ENCODE measurements at regions not wholly inside any gene's neighbourhood (a gene's known extent, or its start where the extent isn't known, plus 50 kb on each side); places are given as distances from the start of the nearest gene placed in this dataset.

GRCh38 chr16:74030000-74030706 lies 266.5 kb upstream of the PSMD7 start:
- no peak for DNase-seq

GRCh38 chr16:74029115-74029792 lies 267.4 kb upstream of the PSMD7 start:
- no peak for DNase-seq

- DNase-seq: no peak
Measured at GRCh38 chr16:74026373-74027281, 270.0 kb upstream of the PSMD7 start.

- no peak for DNase-seq
Measured at GRCh38 chr16:74024953-74025352, 271.7 kb upstream of the PSMD7 start.

- no peak for DNase-seq
Measured at GRCh38 chr16:74020095-74020670, 276.4 kb upstream of the PSMD7 start.

GRCh38 chr16:74019612-74020011 lies 277.0 kb upstream of the PSMD7 start:
- no peak for DNase-seq

GRCh38 chr16:74015953-74016352 lies 280.7 kb upstream of the PSMD7 start:
- no peak for DNase-seq

- DNase-seq: no peak
Measured at GRCh38 chr16:73998707-73999106, 297.9 kb upstream of the PSMD7 start.

GRCh38 chr16:73997971-73998370 lies 298.6 kb upstream of the PSMD7 start:
- DNase-seq: no peak

GRCh38 chr16:73997340-73997711 lies 299.3 kb upstream of the PSMD7 start:
- DNase-seq: no peak

- DNase-seq: no peak
Measured at GRCh38 chr16:73996624-73997339, 299.8 kb upstream of the PSMD7 start.

- no peak for DNase-seq
Measured at GRCh38 chr16:73993878-73994277, 302.7 kb upstream of the PSMD7 start.

GRCh38 chr16:73978407-73978784 lies 318.2 kb upstream of the PSMD7 start:
- no peak for DNase-seq

- DNase-seq: no peak
Measured at GRCh38 chr16:73976644-73977043, 320.0 kb upstream of the PSMD7 start.

GRCh38 chr16:73973174-73973573 lies 323.4 kb upstream of the PSMD7 start:
- DNase-seq: no peak

- no peak for DNase-seq
Measured at GRCh38 chr16:73966851-73967250, 329.8 kb upstream of the PSMD7 start.

GRCh38 chr16:73965591-73965990 lies 331.0 kb upstream of the PSMD7 start:
- DNase-seq: no peak

- peak; percentile 68 for DNase-seq
Measured at GRCh38 chr16:73956587-73957494, 339.8 kb upstream of the PSMD7 start.

- no peak for DNase-seq
Measured at GRCh38 chr16:73955702-73956101, 340.9 kb upstream of the PSMD7 start.

GRCh38 chr16:73955255-73955654 lies 341.4 kb upstream of the PSMD7 start:
- DNase-seq: no peak

- DNase-seq: no peak
Measured at GRCh38 chr16:73951481-73951880, 345.1 kb upstream of the PSMD7 start.
